ENCODE measurements at regions not wholly inside any gene's neighbourhood (a gene's known extent, or its start where the extent isn't known, plus 50 kb on each side); places are given as distances from the start of the nearest gene placed in this dataset.

DNA sequence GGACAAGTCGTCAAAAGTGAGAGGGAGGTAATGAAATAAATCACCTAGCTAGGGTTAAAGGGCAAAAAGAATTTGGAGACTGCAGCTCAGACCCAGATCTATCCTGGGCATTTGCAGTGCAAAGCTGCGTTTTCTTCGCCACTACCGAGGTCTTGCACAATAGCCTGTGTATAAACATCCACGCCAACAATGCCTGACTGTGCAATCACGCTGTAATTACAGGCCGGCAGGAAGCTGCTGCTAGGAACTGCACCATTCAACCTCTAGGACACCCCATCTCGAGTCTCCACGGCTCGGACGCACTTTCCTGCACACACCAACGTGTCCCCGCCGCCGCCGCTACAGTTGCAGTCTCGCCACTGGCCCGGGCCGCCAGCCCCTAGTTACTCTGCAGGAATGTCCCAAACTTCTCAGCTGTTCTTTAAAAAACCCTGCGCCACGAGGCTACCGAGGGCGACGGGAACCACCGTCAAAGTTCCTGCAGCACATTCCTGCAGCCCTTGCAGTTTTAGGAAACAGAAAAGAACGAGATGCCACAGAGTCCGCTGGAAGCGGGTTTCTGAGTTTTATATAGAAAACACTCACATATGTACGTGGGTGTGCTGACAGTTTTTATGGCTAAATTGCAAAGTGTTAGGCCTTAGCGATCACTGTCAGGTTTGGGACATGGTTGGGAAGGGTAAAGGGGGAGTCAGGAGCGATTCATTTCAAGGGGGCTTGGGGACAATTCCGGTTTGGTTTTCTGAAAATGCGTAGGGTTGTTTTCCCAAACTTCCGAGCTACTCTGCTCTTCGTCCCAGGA is 65.6 kb upstream of the PTGR2 start:
- Mint-ChIP-seq H3K4me1 (peaks cover 43 to 47% (median 45%) of the 10 kb centered on the region in 3 donors), H3K27me3 (no peaks in the 10 kb centered on the region), H3K4me3 (peak overlapping the region; percentile 87 to 99 (median 98)), H3K27ac (peak overlapping the region; percentile 92 to 97 (median 94)), H3K36me3 (no peaks in the 10 kb centered on the region), H3K9me3 (no peaks in the 10 kb centered on the region)

- no peaks in the 10 kb centered on the region for H3K36me3 Mint-ChIP-seq
- no peaks in the 10 kb centered on the region for H3K27me3 Mint-ChIP-seq
- H3K27ac Mint-ChIP-seq = peak overlapping the region; percentile 92 to 97 (median 94)
- H3K9me3 Mint-ChIP-seq = no peaks in the 10 kb centered on the region
- peaks cover 45 to 52% (median 49%) of the 10 kb centered on the region in 3 donors for H3K4me1 Mint-ChIP-seq
- H3K4me3 Mint-ChIP-seq = peak overlapping the region; percentile 87 to 99 (median 98)
Observed at GRCh38 chr14:73785336-73785833, 66.2 kb upstream of the PTGR2 start.

DNA sequence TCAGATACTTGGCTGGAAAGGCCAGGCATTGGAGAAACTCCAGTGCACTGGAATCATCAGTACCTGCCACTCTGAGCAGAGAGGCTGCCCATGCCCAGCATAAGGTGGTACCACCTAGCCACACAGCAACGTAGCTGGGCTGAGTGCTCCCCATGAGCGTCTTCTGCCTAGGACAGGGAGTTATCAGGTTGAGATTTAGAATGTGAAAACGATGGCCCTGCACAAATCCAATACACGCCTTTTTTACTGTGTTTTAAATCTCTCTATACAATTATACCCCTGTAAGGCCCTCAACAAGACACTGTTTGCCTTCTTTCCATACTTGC is 66.7 kb upstream of the PTGR2 start:
- H3K36me3 Mint-ChIP-seq = no peaks in the 10 kb centered on the region
- peak overlapping the region; percentile 92 to 97 (median 94) for H3K27ac Mint-ChIP-seq
- no peaks in the 10 kb centered on the region for H3K27me3 Mint-ChIP-seq
- peaks cover 46 to 56% (median 54%) of the 10 kb centered on the region in 3 donors for H3K4me1 Mint-ChIP-seq
- H3K9me3 Mint-ChIP-seq = no peaks in the 10 kb centered on the region
- peak overlapping the region; percentile 87 to 99 (median 98) for H3K4me3 Mint-ChIP-seq

DNA sequence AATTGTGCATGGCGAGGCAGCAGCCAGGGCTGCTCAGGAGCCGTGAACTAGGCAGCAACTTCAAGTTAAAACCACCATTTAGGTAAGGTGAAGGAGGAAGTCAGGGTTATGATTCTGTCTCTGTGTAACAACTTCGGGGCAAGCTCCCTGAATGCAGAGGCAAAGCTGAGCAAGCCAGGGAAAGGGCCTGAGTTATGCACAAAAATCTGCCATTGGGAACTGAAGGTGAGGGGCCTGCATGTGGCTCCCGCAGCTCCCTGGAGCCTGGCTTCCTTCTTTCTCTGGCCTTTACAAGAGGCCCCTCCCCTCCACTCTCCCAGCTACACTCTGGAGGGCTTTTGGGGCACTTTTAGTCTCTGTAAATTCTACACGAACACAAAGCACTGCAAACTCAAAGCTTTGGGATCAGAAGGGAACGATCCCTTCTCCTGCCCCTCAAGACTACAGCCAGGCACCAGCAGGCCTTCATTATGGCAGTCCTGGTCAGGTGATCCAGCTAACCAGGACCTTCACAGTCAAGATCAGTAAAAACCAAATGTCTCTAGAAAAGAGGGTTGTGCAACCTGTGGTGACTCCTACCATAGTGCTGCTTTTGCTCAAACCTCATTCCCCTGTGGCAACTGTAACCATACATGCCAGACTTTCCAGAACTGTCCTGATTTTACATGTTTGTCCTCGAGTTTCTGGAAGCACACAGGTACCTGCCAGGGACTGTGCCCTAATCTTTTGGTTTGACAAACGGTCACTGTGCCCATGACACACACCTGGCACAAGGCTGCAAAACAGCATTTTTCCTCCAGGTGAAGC is 67.2 kb upstream of the PTGR2 start:
- peaks cover 46 to 56% (median 54%) of the 10 kb centered on the region in 3 donors for H3K4me1 Mint-ChIP-seq
- H3K9me3 Mint-ChIP-seq = no peaks in the 10 kb centered on the region
- peak overlapping the region; percentile 57 to 99 (median 98) for H3K4me3 Mint-ChIP-seq
- peak overlapping the region; percentile 68 to 97 (median 94) for H3K27ac Mint-ChIP-seq
- no peaks in the 10 kb centered on the region for H3K36me3 Mint-ChIP-seq
- no peaks in the 10 kb centered on the region for H3K27me3 Mint-ChIP-seq

DNA sequence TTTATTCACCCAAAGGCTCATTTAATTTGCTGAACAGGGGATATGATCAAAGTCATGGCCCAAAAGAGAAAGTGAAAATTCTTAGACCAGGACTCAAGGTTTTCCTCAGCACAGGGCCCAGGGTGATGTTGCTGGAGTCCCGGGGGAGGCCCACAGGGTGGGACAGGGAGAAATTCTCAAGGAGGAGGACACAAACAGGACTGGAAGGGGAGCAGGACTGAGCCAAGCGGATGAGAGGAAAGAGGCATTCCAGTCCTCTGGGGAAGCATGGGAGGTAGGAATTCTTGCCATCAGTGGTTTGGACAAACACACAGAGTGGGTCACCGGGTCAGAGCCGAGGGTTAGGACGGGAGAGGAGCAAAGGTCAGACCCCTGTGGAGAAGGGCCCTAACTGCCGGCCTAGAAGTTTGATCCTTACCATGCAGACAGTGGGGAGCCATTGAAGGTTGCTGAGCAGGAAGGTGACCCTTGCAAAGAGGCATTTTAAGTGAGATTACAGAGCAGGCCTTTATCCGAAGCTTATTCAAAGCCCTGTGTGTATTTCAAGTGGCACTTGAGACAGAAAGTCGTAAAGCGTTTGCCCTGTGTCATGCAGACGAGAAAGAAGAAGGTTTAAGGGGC is 68.4 kb upstream of the PTGR2 start:
- Mint-ChIP-seq H3K27me3 (no peaks in the 10 kb centered on the region), H3K9me3 (no peaks in the 10 kb centered on the region), H3K4me1 (peaks cover 46 to 58% (median 55%) of the 10 kb centered on the region in 3 donors), H3K4me3 (peak overlapping the region in 3 of 4 donors; percentile 81 to 98 (median 92)), H3K36me3 (no peaks in the 10 kb centered on the region), H3K27ac (peak overlapping the region; percentile 83 to 94 (median 88))

GRCh38 chr14:73782623-73783022 is 68.4 kb upstream of the PNMA1 start:
- H3K36me3 Mint-ChIP-seq = no peaks in the 10 kb centered on the region
- peak overlapping the region; percentile 83 to 94 (median 88) for H3K27ac Mint-ChIP-seq
- H3K9me3 Mint-ChIP-seq = no peaks in the 10 kb centered on the region
- peak overlapping the region in 3 of 4 donors; percentile 3 to 98 (median 92) for H3K4me3 Mint-ChIP-seq
- H3K4me1 Mint-ChIP-seq = peaks cover 45 to 55% (median 54%) of the 10 kb centered on the region in 3 donors
- no peaks in the 10 kb centered on the region for H3K27me3 Mint-ChIP-seq

GRCh38 chr14:73780896-73781295 is 66.7 kb upstream of the PNMA1 start:
- H3K4me1 Mint-ChIP-seq = peaks cover 53 to 66% (median 58%) of the 10 kb centered on the region in 3 donors

GRCh38 chr14:73780391-73780790 is 66.2 kb upstream of the PNMA1 start:
- Mint-ChIP-seq H3K36me3 (peaks cover 1% of the 10 kb centered on the region), H3K9me3 (no peaks in the 10 kb centered on the region), H3K4me3 (peak overlapping the region in 1 of 4 donors; percentile 51), H3K27ac (peak overlapping the region in 1 of 3 donors; percentile 10), H3K4me1 (peaks cover 50 to 63% (median 53%) of the 10 kb centered on the region in 3 donors), H3K27me3 (no peaks in the 10 kb centered on the region)

More at GRCh38 chr14:73780896-73781295, 66.7 kb upstream of the PNMA1 start:
- H3K36me3 Mint-ChIP-seq = peaks cover 1% of the 10 kb centered on the region
- H3K27ac Mint-ChIP-seq = peak overlapping the region in 1 of 3 donors; percentile 86
- no peaks in the 10 kb centered on the region for H3K27me3 Mint-ChIP-seq
- H3K4me3 Mint-ChIP-seq = peak overlapping the region in 1 of 4 donors; percentile 51
- no peaks in the 10 kb centered on the region for H3K9me3 Mint-ChIP-seq

GRCh38 chr14:73778736-73779135 is 64.6 kb upstream of the PNMA1 start:
- H3K9me3 Mint-ChIP-seq = no peaks in the 10 kb centered on the region
- peak overlapping the region in 2 of 3 donors; percentile 3 to 74 for H3K27ac Mint-ChIP-seq
- peak overlapping the region in 2 of 4 donors; percentile 1 to 56 for H3K4me3 Mint-ChIP-seq
- H3K36me3 Mint-ChIP-seq = peaks cover 1% of the 10 kb centered on the region
- peaks cover 47 to 63% (median 48%) of the 10 kb centered on the region in 3 donors for H3K4me1 Mint-ChIP-seq
- no peaks in the 10 kb centered on the region for H3K27me3 Mint-ChIP-seq

- peak overlapping the region; percentile 25 to 80 (median 74) for H3K27ac Mint-ChIP-seq
- peaks cover 1% of the 10 kb centered on the region for H3K36me3 Mint-ChIP-seq
- no peaks in the 10 kb centered on the region for H3K27me3 Mint-ChIP-seq
- no peaks in the 10 kb centered on the region for H3K9me3 Mint-ChIP-seq
- peaks cover 39 to 58% (median 47%) of the 10 kb centered on the region in 3 donors for H3K4me1 Mint-ChIP-seq
- peak overlapping the region in 3 of 4 donors; percentile 4 to 75 (median 24) for H3K4me3 Mint-ChIP-seq
Observed at GRCh38 chr14:73777420-73777819, 63.2 kb upstream of the PNMA1 start.

- H3K27ac Mint-ChIP-seq = peak overlapping the region; percentile 47 to 90 (median 47)
- no peak overlapping the region for H3K4me3 Mint-ChIP-seq
- no peaks in the 10 kb centered on the region for H3K9me3 Mint-ChIP-seq
- H3K36me3 Mint-ChIP-seq = peaks cover 1% of the 10 kb centered on the region
- H3K4me1 Mint-ChIP-seq = peaks cover 51 to 68% (median 57%) of the 10 kb centered on the region in 3 donors
- H3K27me3 Mint-ChIP-seq = no peaks in the 10 kb centered on the region
Observed at GRCh38 chr14:73776194-73776537, 62.0 kb upstream of the PNMA1 start.

- Mint-ChIP-seq H3K9me3 (no peaks in the 10 kb centered on the region), H3K27me3 (no peaks in the 10 kb centered on the region), H3K4me1 (peaks cover 51 to 71% (median 62%) of the 10 kb centered on the region in 3 donors), H3K27ac (peak overlapping the region; percentile 47 to 95 (median 90)), H3K36me3 (peaks cover 1% of the 10 kb centered on the region), H3K4me3 (peak overlapping the region in 1 of 4 donors; percentile 13)
Observed at GRCh38 chr14:73775339-73776193, 61.4 kb upstream of the PNMA1 start.

DNA sequence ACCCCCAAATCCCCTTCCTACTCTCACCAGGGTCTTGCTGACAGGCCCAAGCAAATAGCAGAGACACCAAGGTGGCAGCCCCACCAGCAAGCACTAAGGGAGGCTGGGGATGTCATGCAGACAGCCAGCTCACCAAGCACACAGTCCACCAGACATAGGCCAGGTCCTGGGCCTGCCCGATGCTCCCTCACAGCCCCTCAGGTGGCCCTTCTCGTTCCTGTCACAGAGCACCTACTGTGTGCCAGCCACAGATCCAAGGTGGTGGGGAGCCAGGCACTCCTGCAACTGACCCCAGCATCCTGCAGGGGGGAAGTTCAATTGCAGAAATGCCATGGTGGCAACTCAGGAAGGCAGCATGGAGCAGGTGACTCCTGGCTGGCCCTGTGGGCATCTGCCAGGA is 60.5 kb upstream of the PNMA1 start:
- Mint-ChIP-seq H3K27ac (peak overlapping the region; percentile 47 to 95 (median 90)), H3K9me3 (no peaks in the 10 kb centered on the region), H3K4me1 (peaks cover 52 to 73% (median 68%) of the 10 kb centered on the region in 3 donors), H3K4me3 (peak overlapping the region in 3 of 4 donors; percentile 13 to 82 (median 42)), H3K36me3 (peaks cover 1% of the 10 kb centered on the region), H3K27me3 (no peaks in the 10 kb centered on the region)

DNA sequence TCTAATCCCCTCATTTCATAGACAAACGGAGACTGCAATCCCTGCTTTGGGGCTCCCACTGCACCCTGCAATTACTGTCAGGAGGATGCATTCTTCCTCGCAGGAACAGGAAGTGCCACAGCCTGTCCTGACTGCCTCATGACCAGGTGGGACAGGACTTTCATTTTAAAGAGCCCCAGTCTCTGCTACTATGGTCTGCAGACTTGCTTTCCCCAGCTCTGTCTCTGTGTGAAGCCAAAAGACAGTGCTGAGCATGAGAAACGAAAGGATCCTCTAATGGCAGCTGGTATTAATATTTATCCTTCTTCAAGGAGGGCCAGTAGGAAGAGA is 60.0 kb upstream of the PNMA1 start:
- H3K9me3 Mint-ChIP-seq = no peaks in the 10 kb centered on the region
- peaks cover 1% of the 10 kb centered on the region for H3K36me3 Mint-ChIP-seq
- H3K4me1 Mint-ChIP-seq = peaks cover 52 to 75% (median 71%) of the 10 kb centered on the region in 3 donors
- no peaks in the 10 kb centered on the region for H3K27me3 Mint-ChIP-seq
- H3K27ac Mint-ChIP-seq = peak overlapping the region in 2 of 3 donors; percentile 47 to 90
- peak overlapping the region in 2 of 4 donors; percentile 13 to 42 for H3K4me3 Mint-ChIP-seq

All from IgD-negative memory B cell (primary cell).